ENCODE measurements at regions not wholly inside any gene's neighbourhood (a gene's known extent, or its start where the extent isn't known, plus 50 kb on each side); places are given as distances from the start of the nearest gene placed in this dataset.

DNA sequence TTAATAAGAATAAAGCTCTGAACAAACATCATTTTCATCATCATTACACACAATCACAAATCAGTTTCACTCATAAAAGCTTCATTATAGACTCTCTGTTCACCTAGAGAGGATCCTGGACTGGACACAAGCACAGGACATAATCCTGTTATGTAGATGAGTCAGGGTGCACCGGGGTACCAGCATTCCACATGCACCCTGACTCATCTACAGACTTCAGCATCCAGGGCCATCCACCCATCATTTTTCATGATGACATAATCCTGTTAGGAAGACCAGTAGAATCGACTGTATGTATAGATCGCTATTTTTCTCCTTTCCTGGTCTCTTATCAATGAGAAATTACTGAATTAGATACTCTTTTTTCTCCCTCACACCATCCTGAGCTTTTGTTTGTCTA is 73.7 kb upstream of the PIK3C3 start:
- Histone ChIP-seq H4K91ac (ENCODE audit: low read depth, low read length, poor library complexity) (no peak overlapping the region), H3K14ac (ENCODE audit: low read length) (no peak overlapping the region), H4K8ac (ENCODE audit: low read depth, low read length) (no peak overlapping the region), H2AK5ac (ENCODE audit: low read depth, low read length) (no peak overlapping the region), H3K4me2 (ENCODE audit: insufficient read depth, low read length, poor library complexity, severe bottlenecking) (no peak overlapping the region), H3K4me3 (ENCODE audit: low read length in 2 of 2) (no peak overlapping the region), H3K18ac (ENCODE audit: low read length) (no peak overlapping the region), H2BK5ac (ENCODE audit: low read length) (no peak overlapping the region), H3K9me3 (replicated peaks in 1 of 2; ENCODE audit: control insufficient read depth in 2 of 2, insufficient read depth in 1 of 2, low read depth in 1 of 2, low read length in 2 of 2) (no peaks in the 10 kb centered on the region), H3K23ac (ENCODE audit: low read depth, low read length, poor library complexity) (no peak overlapping the region), H3K4me1 (ENCODE audit: control insufficient read depth in 2 of 2, insufficient read depth in 1 of 2, low read depth in 1 of 2, low read length in 2 of 2) (peaks cover 0 to 2% of the 10 kb centered on the region in 2 donors), H2BK15ac (ENCODE audit: low read length) (no peak overlapping the region), H3K4ac (ENCODE audit: low read length) (no peak overlapping the region), H3K27ac (replicated peaks; ENCODE audit: low read length) (no peak overlapping the region), H3K79me1 (ENCODE audit: low read depth, low read length) (no peaks in the 10 kb centered on the region), H2BK12ac (ENCODE audit: low read length) (no peak overlapping the region), H2AFZ (ENCODE audit: low read length) (no peak overlapping the region), H3K9ac (ENCODE audit: low read depth, low read length, poor library complexity) (no peak overlapping the region), H3K27me3 (ENCODE audit: control insufficient read depth in 3 of 3, insufficient read depth in 3 of 3, low read depth in 1 of 3, low read length in 3 of 3) (no peaks in the 10 kb centered on the region), H3K36me3 (replicated peaks in 1 of 2; ENCODE audit: control insufficient read depth in 2 of 2, insufficient read depth in 2 of 2, low read length in 2 of 2) (no peaks in the 10 kb centered on the region), H2BK120ac (ENCODE audit: low read depth, low read length) (no peak overlapping the region)
- DNase-seq (ENCODE audit: low spot score): no peak
- no CpG with 5 or more reads among the region's 3 CpGs for WGBS, 2 donors (ENCODE audit: extremely low coverage in 2 of 2, insufficient read length in 2 of 2, insufficient replicate concordance in 1 of 2)

DNA sequence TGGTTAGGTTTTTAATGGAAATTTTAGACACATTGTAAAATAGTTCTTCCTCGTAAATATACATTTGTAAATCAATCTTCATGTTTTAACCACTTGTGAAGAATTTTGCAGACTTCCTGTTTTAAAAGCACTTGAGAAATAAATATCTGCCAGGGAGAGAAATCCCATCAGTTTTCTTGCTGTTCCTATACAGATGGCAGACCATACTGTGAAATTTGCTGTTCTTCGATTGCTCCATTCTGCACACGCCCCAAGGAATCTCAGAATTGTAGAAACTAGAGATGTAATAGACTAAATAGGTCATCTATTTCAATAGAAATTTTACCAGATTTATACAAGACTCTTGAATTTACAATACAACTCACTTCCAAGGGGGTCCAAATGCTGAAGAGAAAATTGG is 75.8 kb upstream of the PIK3C3 start:
- no peak overlapping the region for H2BK120ac ChIP-seq (ENCODE audit: low read depth, low read length)
- no peak overlapping the region for H3K14ac ChIP-seq (ENCODE audit: low read length)
- no peak overlapping the region for H3K4me3 ChIP-seq (ENCODE audit: low read length in 2 of 2)
- H3K27ac ChIP-seq (replicated peaks; ENCODE audit: low read length): no peak overlapping the region
- no peak overlapping the region for H3K4me2 ChIP-seq (ENCODE audit: insufficient read depth, low read length, poor library complexity, severe bottlenecking)
- no peak overlapping the region for H4K8ac ChIP-seq (ENCODE audit: low read depth, low read length)
- no peak overlapping the region for H3K18ac ChIP-seq (ENCODE audit: low read length)
- no peak overlapping the region for H2BK15ac ChIP-seq (ENCODE audit: low read length)
- DNase-seq (ENCODE audit: low spot score): no peak
- no peak overlapping the region for H3K9ac ChIP-seq (ENCODE audit: low read depth, low read length, poor library complexity)
- no peaks in the 10 kb centered on the region for H3K4me1 ChIP-seq (ENCODE audit: control insufficient read depth in 2 of 2, insufficient read depth in 1 of 2, low read depth in 1 of 2, low read length in 2 of 2)
- H3K36me3 ChIP-seq (replicated peaks in 1 of 2; ENCODE audit: control insufficient read depth in 2 of 2, insufficient read depth in 2 of 2, low read length in 2 of 2): no peaks in the 10 kb centered on the region
- H4K91ac ChIP-seq (ENCODE audit: low read depth, low read length, poor library complexity): no peak overlapping the region
- no peak overlapping the region for H2AFZ ChIP-seq (ENCODE audit: low read length)
- H2BK12ac ChIP-seq (ENCODE audit: low read length): no peak overlapping the region
- H2AK5ac ChIP-seq (ENCODE audit: low read depth, low read length): no peak overlapping the region
- H3K23ac ChIP-seq (ENCODE audit: low read depth, low read length, poor library complexity): no peak overlapping the region
- H3K79me1 ChIP-seq (ENCODE audit: low read depth, low read length): no peaks in the 10 kb centered on the region
- no CpG with 5 or more reads among the region's 3 CpGs for WGBS, 2 donors (ENCODE audit: extremely low coverage in 2 of 2, insufficient read length in 2 of 2, insufficient replicate concordance in 1 of 2)
- H3K27me3 ChIP-seq (ENCODE audit: control insufficient read depth in 3 of 3, insufficient read depth in 3 of 3, low read depth in 1 of 3, low read length in 3 of 3): no peaks in the 10 kb centered on the region
- no peaks in the 10 kb centered on the region for H3K9me3 ChIP-seq (replicated peaks in 1 of 2; ENCODE audit: control insufficient read depth in 2 of 2, insufficient read depth in 1 of 2, low read depth in 1 of 2, low read length in 2 of 2)
- H2BK5ac ChIP-seq (ENCODE audit: low read length): no peak overlapping the region
- H3K4ac ChIP-seq (ENCODE audit: low read length): no peak overlapping the region

DNA sequence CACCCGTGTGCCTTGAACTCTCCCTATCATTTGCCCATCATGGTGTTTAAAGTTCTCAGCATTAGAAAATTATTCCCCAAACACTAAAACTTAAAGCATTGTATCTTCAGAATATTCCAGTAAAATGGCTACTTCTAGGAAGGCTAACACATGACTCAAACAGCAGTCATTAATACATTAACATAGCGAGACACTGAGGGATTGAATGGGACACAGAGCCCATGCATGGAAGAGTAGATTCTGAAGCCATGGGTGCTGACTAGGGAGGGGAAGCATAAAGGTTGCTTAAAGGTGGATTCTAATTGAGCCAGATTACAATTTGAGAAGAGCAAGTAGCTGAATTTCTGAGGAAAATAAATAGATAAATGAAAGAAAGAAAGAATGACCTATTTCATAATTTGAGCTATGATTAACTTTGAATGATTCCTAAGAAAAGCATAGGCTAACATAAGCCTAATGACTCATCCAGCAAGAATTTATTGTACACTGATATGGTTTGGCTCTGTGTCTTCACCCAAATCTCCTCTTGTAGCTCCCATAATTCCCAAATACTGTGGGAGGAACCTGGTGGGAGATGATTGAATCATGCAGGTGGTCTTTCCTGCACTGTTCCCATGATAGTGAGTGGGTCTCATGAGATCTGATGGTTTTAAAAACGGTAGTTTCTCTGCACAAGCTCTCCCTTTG is 79.8 kb upstream of the PIK3C3 start:
- no peak for DNase-seq (ENCODE audit: low spot score)
- Histone ChIP-seq H2BK5ac (ENCODE audit: low read length) (no peak overlapping the region), H3K4me3 (ENCODE audit: low read length in 2 of 2) (no peak overlapping the region), H2BK12ac (ENCODE audit: low read length) (no peak overlapping the region), H2BK15ac (ENCODE audit: low read length) (no peak overlapping the region), H2BK120ac (ENCODE audit: low read depth, low read length) (no peak overlapping the region), H2AK5ac (ENCODE audit: low read depth, low read length) (no peak overlapping the region), H3K27me3 (ENCODE audit: control insufficient read depth in 3 of 3, insufficient read depth in 3 of 3, low read depth in 1 of 3, low read length in 3 of 3) (no peaks in the 10 kb centered on the region), H4K91ac (ENCODE audit: low read depth, low read length, poor library complexity) (no peak overlapping the region), H3K27ac (replicated peaks; ENCODE audit: low read length) (no peak overlapping the region), H3K36me3 (replicated peaks in 1 of 2; ENCODE audit: control insufficient read depth in 2 of 2, insufficient read depth in 2 of 2, low read length in 2 of 2) (no peaks in the 10 kb centered on the region), H3K9ac (ENCODE audit: low read depth, low read length, poor library complexity) (no peak overlapping the region), H4K8ac (ENCODE audit: low read depth, low read length) (no peak overlapping the region), H3K9me3 (replicated peaks in 1 of 2; ENCODE audit: control insufficient read depth in 2 of 2, insufficient read depth in 1 of 2, low read depth in 1 of 2, low read length in 2 of 2) (no peaks in the 10 kb centered on the region), H3K18ac (ENCODE audit: low read length) (no peak overlapping the region), H2AFZ (ENCODE audit: low read length) (no peak overlapping the region), H3K79me1 (ENCODE audit: low read depth, low read length) (no peaks in the 10 kb centered on the region), H3K14ac (ENCODE audit: low read length) (no peak overlapping the region), H3K4me1 (ENCODE audit: control insufficient read depth in 2 of 2, insufficient read depth in 1 of 2, low read depth in 1 of 2, low read length in 2 of 2) (no peaks in the 10 kb centered on the region), H3K4me2 (ENCODE audit: insufficient read depth, low read length, poor library complexity, severe bottlenecking) (no peak overlapping the region), H3K4ac (ENCODE audit: low read length) (no peak overlapping the region), H3K23ac (ENCODE audit: low read depth, low read length, poor library complexity) (no peak overlapping the region)
- WGBS, 2 donors (ENCODE audit: extremely low coverage in 2 of 2, insufficient read length in 2 of 2, insufficient replicate concordance in 1 of 2): no CpG with 5 or more reads among the region's 3 CpGs

DNA sequence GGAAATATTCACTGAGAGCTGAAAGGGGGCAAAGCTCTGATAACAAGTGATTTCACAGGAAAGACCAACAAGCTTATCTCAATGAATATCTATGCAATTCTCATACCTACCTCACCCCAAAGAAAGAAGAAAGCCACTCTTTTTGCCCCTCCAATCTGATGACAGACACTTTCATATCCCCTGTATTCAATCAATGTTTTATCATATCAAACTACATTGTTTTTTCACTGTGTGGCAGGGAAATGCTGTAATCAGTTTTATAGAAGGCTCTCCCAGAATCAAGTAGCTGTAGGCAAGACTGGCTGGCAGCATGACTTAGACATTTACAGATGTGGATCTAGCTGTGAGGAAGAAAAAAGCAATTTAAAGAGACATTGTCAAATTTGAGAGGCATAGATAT is 81.3 kb upstream of the PIK3C3 start:
- H3K27ac ChIP-seq (replicated peaks; ENCODE audit: low read length): no peak overlapping the region
- no peak overlapping the region for H2AK5ac ChIP-seq (ENCODE audit: low read depth, low read length)
- no peak overlapping the region for H4K8ac ChIP-seq (ENCODE audit: low read depth, low read length)
- no peaks in the 10 kb centered on the region for H3K27me3 ChIP-seq (ENCODE audit: control insufficient read depth in 3 of 3, insufficient read depth in 3 of 3, low read depth in 1 of 3, low read length in 3 of 3)
- DNase-seq (ENCODE audit: low spot score): no peak
- H2BK15ac ChIP-seq (ENCODE audit: low read length): no peak overlapping the region
- no peak overlapping the region for H2BK5ac ChIP-seq (ENCODE audit: low read length)
- no peaks in the 10 kb centered on the region for H3K9me3 ChIP-seq (replicated peaks in 1 of 2; ENCODE audit: control insufficient read depth in 2 of 2, insufficient read depth in 1 of 2, low read depth in 1 of 2, low read length in 2 of 2)
- no peak overlapping the region for H3K4ac ChIP-seq (ENCODE audit: low read length)
- H2AFZ ChIP-seq (ENCODE audit: low read length): no peak overlapping the region
- no peak overlapping the region for H2BK120ac ChIP-seq (ENCODE audit: low read depth, low read length)
- H3K23ac ChIP-seq (ENCODE audit: low read depth, low read length, poor library complexity): no peak overlapping the region
- H3K36me3 ChIP-seq (replicated peaks in 1 of 2; ENCODE audit: control insufficient read depth in 2 of 2, insufficient read depth in 2 of 2, low read length in 2 of 2): no peaks in the 10 kb centered on the region
- no peak overlapping the region for H2BK12ac ChIP-seq (ENCODE audit: low read length)
- H4K91ac ChIP-seq (ENCODE audit: low read depth, low read length, poor library complexity): no peak overlapping the region
- H3K9ac ChIP-seq (ENCODE audit: low read depth, low read length, poor library complexity): no peak overlapping the region
- no peaks in the 10 kb centered on the region for H3K79me1 ChIP-seq (ENCODE audit: low read depth, low read length)
- no peak overlapping the region for H3K14ac ChIP-seq (ENCODE audit: low read length)
- no peak overlapping the region for H3K18ac ChIP-seq (ENCODE audit: low read length)
- H3K4me2 ChIP-seq (ENCODE audit: insufficient read depth, low read length, poor library complexity, severe bottlenecking): no peak overlapping the region
- H3K4me1 ChIP-seq (ENCODE audit: control insufficient read depth in 2 of 2, insufficient read depth in 1 of 2, low read depth in 1 of 2, low read length in 2 of 2): peaks cover 0 to 5% of the 10 kb centered on the region in 2 donors
- no peak overlapping the region for H3K4me3 ChIP-seq (ENCODE audit: low read length in 2 of 2)

Measured in neuronal stem cell (in vitro differentiated cells).